Stimulated activated CD4-positive, alpha-beta T cell treated with anti-CD3 and anti-CD28 coated beads, Interleukin-1b, Interleukin-23, amount 100 ng/mL, for 48 hours (primary cell): ENCODE measurements at regions not wholly inside any gene's neighbourhood (a gene's known extent, or its start where the extent isn't known, plus 50 kb on each side); places are given as distances from the start of the nearest gene placed in this dataset.
"Not testable (repeated sequence)": the region's sequence is repeated elsewhere in the genome, so short reads cannot be mapped to it uniquely, and the experiment has no call there.

ENCODE experiments used
- DNase-seq: peaks from one replicate; pipeline ENCODE4 v3.0.0-alpha.2; 2020

DNA sequence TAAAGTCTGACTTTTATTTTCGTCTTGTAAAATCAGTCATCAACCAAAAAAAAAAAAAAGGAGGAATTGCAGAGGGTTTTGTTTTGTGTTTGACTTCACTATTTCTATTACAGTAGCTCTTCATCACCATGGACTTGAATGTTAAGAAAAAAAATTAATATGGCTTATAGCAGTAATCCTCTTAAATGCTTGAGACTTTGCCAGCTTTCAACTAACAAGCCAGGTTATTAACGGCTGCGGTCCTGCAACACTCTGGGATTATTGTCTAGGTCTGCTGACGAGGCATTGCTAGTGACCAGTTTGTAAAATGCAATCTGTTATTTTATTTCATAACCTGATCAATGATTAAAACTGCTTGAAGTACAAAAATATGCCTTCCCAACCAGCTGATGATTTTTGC, 647.2 kb upstream of the KLHL1 start:
- DNase-seq: no peak

DNA sequence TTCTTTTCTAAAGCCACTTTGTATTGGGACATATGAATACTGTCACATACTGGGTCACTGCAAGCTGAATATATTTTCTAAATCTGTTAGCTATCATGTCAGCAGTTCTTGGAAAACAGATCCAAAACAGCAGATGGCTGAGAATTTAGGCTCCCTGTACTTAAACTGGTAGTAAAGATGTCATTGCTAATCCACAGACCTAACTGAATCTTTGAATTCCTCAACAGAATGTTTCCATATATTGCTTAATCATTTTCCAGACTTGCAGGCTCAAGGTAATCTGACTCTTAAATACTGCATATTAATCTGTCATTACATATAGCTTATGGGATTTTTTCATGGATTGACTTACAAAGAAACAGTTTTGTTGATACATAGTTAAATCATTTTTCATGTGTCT, 639.0 kb upstream of the KLHL1 start:
- DNase-seq: no peak

DNA sequence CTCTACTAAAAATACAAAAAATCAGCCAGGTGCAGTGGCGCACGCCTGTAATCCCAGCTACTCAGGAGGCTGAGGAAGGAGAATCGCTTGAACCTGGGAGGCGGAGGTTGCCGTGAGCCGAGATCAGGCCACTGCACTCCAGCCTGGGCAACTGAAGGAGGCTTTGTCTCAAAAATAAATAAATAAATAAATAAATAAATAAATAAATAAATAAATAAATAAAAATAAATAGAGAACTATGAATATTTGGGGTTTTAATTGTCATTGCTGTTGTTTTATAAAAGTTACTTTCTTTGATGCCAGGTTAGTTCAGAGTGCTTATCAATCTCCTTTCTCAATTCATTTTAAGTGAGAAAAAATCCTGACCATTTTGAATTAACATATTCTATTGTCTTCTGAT, 638.2 kb upstream of the KLHL1 start:
- DNase-seq: not testable (repeated sequence)

DNA sequence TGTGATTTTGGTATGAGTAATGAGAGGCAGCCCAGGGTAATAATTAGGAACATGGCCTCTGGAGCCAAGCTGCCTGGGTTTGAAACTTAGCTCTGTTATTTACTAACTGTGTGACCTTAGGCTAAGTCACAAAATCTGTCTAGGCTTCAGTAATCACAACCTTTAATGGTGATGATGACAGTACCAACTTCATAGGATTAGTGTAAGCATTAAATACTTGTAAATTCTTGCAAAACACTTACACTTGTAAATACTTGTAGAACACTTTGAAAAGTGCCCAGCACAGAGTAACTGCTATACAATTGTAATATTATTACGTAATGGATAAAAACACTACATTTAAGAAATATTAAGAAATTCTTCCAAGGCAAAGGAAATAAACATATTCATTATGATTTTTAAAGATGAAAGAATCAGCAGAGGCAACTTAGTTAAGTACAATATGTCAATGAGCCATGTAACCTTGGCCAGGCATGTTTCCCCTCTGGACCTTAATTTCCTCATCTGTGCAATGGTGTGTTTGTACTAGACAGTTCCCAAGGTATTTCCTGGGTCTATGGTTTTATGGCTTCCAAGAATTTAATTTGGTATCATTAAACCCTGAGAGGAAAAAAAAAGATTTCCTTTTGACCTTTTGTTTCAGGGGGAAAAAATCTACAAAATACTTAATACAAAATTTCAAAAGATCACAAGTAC, 628.5 kb upstream of the KLHL1 start:
- no peak for DNase-seq

DNA sequence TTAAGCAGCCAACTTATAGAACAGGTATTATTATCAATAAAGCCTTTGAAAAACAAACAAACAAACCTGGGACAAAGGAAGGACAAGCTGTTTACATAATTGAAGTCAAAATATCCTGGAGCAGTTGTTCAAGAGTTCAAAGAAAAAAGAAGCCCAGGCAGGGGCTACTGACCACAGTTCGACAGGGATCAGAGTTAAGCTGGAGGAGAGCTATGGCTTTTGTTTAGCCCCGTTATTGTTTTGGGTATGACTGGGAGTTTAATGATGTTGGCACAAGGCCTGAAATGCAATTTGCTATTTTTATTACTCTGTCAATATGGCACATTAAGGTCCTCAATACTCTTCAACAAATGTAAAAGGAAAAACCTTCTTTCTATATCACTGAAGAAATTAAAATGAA, 624.4 kb upstream of the KLHL1 start:
- DNase-seq: no peak

DNA sequence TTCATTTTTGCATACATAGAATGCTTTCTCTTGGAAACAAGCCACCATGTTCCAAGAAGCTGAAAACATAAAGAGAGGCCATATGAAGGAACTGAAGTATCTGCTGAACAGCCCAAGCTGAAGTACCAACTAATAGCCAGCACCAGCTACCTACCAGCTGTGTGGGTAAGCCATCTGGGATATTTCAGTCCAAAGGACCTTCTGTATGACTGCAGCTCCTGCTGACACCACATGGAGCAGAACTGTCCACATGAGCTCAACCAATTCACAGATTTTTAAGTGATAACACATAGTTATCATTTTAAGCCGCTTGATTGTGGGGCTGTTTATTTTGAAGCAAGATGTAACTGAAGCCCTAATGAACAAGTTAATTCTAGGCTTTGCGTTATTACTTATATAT, 621.1 kb upstream of the KLHL1 start:
- DNase-seq: no peak

DNA sequence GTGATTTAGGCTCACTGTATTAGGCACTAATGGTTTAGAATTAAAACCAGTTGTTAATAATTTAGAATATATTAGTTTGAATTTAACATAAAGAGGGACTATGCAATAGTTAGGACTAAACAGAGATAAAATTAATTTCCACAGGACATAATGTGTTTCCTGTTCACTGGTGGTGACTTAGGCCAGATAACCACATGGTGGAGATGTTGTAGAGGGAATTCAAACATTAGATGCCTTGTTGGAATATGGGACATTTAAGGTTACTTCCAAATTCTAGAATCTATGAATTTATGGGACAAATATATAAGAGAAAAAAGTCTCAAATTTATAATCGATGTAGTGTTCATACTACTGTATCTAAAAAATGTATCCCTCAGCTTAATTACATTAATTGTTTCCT, 615.5 kb upstream of the KLHL1 start:
- DNase-seq: no peak

DNA sequence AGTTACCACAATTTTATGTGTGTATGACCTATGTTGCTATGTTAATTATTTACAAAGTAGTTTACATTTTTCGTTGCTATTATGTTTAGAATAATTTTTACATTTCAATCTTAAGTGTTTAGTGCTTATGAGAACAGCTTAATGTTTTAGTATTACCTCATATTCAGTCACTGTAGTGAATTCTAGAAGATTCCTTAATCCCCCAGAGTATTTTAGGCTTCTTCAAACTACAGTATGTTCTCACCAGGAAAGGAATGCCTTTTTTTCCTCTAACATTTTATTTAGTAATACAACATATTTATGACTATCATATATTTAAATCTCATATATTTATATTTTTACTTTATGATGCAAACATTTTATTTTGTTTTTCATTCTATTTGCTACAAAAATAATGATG, 612.1 kb upstream of the KLHL1 start:
- DNase-seq: no peak

DNA sequence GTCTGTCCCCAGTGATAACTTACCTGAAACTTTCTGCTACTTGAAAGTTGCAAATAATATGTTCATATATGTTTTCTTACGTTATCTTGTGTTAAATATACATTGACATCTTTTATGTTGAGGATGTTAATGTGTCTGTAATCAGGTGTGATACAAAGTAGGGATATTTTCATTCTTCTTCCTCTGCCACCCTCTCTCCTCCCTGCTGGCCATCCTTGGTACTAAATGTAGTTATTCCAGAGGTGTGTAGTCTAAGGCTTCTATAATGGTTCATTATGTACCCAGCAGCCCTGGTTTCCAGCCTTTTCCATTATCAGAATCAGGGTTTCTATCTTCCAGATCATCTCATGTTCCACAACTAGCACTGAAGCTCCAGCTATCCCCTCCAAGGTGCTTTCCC, 606.7 kb upstream of the KLHL1 start:
- DNase-seq: no peak

DNA sequence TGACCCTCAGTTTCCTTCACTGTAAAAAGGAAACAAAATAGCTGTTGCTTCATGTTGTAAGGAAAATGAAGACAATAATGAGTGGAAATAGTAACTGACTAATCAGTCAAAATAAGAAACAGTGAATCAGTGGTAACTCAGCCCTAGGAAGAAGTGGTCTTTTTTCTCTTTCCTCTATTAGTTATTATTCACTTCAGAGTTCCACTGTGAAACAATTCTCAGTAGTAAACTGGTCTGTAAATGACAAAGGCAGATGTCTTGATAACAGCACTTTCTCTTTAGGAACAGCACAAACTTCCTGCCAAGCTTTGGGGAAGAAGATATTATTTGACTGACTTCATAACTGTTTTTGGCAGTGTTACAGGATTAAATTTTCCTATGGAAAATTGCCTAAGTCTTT, 600.5 kb upstream of the KLHL1 start:
- no peak for DNase-seq

DNA sequence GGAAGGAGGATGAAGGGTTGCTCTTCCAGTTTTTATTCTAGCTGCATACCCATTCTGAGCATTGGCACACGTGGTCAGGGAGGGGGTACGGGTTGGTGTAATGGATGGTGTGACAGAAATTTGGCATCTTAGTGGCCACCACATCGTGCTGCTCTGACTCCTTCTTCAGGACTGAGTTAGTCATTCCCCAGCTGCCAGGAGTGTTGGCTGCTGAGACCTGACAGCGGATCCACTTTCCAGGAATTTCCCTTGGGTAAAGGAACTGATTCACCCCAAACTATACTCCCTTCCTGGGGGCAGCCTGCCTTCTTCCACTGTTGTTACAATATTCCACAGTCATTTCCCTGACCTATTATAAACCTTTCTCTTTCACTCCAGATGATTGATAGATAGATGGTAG, 595.5 kb upstream of the KLHL1 start:
- DNase-seq: no peak

DNA sequence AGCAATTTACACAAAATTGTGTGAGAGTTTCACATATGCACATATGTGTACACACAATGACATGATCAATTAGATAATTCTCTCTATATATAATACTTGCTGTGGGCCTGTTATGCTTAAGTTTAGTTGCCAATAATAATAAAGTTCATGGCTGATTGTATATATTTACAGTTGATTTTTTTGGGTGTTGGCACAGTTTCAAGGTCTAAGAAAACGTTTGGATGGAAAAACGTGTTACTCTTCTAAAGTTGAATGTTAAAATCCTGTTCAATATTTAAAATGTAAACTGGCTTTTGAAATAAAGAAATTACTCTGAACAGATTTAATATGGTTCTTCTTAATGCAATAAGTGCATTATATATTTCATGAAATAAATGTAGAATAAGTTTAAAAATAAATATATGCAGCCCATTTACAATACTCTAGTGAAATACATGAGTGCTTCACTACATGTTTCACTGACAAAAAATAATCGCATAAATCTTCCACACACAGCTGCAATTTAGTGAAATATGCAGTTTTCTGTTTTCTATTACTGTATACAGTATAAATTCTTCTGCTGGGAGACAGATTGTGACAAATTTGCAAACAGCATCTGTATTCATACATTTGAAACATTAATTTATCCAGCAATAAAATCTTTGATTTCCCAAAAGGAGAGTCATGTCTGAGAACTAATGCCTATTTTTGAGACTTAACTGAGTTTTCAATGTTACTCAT, 586.9 kb upstream of the KLHL1 start:
- DNase-seq: no peak

DNA sequence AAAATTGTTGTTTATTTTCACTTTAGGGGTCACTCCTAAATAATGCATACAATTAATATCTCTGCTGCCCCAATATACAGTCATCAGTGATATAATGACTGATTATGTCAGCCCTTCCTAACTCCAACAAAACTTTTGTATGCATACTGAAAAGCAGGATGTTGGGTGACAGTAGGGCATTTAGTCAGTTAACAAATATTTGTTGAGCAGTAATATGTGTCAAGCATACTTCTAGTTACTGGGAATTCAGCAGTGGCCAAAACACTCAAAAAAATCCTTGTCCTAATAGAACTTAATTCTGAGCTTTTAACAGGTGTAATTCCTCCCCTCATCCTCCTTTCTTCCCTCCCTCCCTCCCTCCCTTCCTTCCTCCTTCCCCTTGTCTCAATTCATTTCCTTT, 560.7 kb upstream of the KLHL1 start:
- DNase-seq: no peak

DNA sequence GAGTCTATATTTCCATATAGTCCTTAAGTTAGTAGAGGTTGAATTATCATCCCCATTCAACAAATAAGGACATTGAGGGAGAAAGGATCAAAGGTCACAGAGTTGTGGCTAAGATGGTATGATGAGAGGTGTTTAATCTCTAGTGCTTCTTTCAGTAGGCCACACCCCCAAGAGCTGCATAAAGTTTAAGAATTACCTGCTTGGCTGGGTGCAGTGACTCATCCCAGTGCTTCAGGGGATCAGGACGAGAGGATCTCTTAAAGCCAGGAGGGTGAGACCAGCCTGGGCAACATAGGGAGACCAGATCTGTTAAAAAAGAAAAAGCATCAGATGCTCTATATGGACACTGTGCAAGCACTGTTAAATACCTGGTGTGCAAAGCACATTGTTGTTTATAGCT, 560.0 kb upstream of the KLHL1 start:
- no peak for DNase-seq

DNA sequence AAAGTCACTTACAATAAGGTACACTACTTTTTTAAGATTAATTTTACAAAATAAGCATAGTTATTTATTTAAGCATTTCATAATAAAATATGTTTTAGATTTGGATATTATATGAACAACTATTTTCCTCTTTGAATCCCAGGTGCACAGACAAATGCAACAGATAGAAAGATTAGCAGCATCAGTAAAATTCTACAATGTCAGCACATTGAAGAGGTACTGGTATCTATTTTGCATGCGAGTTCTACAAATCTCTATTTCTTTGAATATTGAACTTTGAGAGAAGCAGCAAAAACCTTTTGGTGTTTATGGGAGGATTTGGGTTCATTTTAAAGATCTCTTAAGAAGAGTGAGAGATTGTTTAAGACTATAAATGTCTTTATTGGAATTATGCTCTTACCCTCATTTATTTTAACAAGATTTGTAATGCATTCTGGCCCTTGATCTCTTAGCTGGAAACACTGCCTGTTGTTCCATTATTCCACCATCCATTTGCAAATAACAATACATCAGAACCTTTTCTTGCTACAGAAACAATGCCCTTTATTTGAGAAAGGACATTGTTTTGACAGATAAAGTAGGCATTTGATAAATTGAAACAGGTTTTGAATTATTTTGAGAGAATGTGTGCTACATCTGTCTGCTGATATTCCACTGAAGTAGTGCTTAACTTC, 558.8 kb upstream of the KLHL1 start:
- DNase-seq: no peak

DNA sequence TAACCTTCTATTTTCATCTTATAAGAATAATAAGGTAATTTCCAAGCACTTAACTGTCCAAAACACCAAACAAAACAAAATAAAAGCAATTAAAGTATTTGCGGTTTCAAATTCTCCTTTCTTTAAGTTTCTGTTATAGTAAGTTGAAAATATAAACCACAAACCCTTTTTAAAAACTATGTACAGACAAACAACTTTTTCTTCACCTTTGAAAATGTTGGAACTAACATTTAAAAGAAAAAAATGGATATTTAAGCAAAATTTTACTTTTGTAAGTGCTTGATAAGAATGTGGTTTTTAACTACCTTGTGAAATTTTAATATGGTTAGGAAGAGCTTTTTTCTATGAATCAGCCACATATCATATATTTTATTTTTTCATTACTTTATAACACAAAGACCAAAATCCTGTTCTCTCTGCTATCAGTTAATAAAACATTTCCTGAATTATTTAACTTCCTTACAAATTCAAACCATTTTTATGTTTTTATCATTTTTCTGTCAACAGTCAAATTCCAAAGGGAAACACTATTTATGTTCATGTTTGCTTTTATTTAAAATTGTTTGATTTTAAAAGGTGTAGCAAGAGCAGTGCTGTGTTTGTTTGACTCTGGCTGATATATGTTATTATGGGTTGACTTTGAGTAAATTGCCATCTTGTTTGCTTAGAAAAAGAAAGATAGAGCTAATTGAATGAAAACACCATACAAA, 554.1 kb upstream of the KLHL1 start:
- no peak for DNase-seq

DNA sequence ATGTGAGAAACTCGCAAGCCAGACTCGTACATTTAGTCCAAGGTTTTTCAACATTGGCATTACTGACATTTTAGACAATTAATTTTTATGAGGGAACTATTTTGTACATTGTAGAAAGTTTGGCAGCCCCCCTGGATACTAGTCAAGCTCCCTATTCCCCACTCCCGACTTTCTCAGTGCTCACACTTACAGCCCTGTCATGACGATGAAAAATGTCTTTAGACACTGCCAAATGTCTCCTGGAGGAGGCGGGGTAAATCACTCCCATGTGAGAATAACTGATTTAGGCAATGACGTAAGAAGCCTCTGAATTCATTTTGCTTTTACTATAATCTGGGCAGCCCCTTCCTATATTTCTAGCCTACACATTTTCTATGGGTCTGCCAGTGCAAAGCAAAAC, 535.8 kb upstream of the KLHL1 start:
- no peak for DNase-seq

DNA sequence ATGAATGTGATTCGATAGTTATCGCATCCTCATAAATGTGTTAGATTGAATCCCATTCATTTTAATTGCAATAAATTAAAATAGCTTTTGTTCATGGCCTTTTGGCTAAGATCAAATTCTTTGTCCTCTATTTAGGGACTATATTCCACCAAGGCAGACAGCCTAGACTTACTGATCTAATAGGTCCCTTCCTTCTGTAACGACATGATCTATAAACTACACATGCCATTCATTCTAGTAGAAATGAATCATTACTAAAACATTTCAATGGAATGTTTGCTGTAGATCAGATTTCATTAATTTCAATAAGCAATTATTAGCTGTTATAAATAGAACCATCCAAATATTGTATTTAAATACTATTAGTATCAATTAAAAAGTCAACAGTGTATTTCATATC, 526.6 kb upstream of the KLHL1 start:
- DNase-seq: no peak

DNA sequence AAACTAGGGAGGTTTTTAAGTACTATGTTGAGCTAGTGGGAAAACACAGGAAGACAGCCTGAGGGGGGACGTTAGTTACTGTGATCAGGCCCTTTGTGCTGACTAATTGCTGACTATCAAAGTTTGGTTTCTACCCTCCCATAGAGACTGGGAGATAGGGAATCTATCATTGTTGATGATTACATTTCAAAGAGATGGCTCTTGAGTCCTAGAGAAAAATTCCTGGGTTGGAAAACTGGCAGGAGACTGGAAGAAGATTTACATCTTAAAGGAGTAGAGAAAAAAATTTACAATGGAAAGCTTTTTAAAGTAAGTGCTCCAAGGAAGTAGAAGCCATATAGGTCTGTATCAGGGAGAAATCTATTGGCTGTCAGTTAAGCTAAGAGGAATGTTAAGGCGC, 522.0 kb upstream of the KLHL1 start:
- no peak for DNase-seq

DNA sequence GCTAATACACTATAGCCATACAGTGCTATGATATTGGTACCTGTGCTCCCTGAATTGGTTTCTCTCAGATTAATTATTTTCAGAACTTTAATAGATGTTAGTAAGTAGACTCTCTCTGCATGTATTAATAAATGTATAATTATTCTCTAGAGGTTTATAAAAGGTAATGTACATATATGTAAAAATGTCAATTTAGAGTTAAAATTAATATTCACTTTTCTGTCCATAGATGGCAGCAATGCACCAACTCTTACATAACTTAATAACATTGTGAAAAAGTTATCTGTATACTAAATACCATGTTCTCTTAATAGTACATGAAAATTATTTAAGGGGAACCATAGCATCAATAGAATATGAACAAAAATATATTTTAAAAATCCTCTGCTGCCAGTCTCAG, 515.0 kb upstream of the KLHL1 start:
- no peak for DNase-seq

DNA sequence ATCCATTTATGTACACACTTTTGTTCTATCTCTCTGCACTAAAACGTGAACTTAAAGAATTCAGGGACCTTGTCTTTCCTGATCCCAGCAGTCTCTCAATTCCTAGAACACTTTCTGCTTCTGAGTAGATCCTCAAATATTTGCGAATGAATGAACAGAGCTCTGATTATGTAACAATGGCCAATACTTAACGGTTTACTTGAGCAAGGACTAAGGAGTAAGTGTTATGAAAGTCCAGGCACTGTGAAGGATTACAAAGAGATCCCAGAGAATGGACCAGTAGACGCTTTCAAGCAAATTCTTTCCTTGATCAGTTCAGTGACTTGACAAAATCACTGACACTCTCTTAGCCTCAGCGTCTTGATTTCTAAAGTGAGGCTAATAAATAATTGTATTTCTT, 514.5 kb upstream of the KLHL1 start:
- no peak for DNase-seq

DNA sequence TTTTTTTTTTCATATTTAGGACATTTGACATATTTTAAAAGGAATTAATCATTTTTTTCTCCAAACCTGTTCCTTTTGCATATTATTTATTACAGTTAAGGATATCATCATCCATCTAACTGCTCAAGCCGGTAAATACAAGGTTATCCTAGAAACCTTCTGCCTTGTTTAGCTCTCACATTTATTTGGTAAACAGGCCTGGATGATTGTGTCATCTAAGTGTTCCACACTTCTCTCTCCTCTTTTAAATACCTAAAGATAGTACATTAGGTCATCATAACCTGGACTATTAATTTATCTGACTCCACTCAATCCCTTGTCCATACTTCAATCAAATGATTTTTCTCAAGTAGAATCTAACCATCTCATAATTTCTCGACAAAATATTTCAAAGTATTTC, 511.7 kb upstream of the KLHL1 start:
- DNase-seq: no peak

DNA sequence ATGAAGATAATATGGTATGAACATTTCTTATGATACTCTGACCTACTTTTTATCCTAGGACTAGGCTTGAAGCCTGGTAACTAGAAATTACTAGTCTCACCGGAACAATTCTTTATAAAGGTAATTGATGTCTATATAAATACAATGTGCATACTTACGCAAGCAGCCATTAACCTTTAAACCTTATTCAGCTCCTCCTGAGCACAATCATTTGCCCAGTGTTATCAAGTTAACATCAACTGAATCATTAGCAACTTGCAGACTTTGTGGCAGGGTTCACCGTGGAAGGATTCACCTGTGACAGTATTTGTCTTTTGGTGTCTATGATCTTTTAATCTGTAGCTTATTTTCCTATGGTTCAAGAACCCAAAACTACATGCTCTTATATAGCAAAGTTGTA, 508.6 kb upstream of the KLHL1 start:
- no peak for DNase-seq

DNA sequence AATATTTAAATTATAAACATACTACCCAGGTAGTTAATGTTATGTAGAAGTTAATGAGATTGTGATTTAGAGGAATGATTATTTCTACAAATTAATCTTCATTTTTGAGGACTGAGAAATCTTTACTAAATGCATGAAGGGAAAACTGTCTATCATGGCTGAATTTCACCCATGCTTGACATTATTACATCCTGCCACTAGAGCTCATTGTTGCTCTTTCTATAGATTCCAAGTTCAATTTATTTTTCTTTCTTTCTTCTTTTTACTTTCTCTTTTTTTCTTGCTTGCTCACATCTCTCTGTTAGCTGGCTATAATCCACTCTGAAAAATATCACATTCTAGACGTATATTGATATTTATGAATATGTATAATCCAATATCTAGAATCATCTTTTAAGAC, 505.0 kb upstream of the KLHL1 start:
- DNase-seq: no peak
